Keratinocyte (primary cell): ENCODE measurements at regions not wholly inside any gene's neighbourhood (a gene's known extent, or its start where the extent isn't known, plus 50 kb on each side); places are given as distances from the start of the nearest gene placed in this dataset.

Source experiments
- DNase-seq: peaks from one replicate; pipeline ENCODE4 v3.0.0-alpha.2; 2011; ENCODE audit warnings: low read depth, missing footprints, low spot score
- FAIRE-seq: peaks from 2 replicates; lab custom pipeline; 2011; peaks lifted over from hg19 to GRCh38; lab: Jason Lieb, UNC
- H2AFZ ChIP-seq: 2 replicates; pipeline ENCODE4 v1.6.0; 2012; ENCODE audit warnings: low read length, control low read depth, inconsistent platforms; ENCODE audit not compliant: control insufficient read depth
- H3K27ac ChIP-seq: 2 replicates; pipeline ENCODE4 v1.5.1; 2011; ENCODE audit warnings: low read length; ENCODE audit not compliant: control insufficient read depth, insufficient read depth
- H3K27me3 ChIP-seq: 3 replicates; pipeline ENCODE4 v1.6.0; 2011; ENCODE audit warnings: low read length; ENCODE audit not compliant: control insufficient read depth, insufficient read depth; ENCODE audit errors: extremely low read depth
- H3K36me3 ChIP-seq, 2 experiments: 2 replicates in 1 of 2; 3 replicates in 1 of 2; pipeline ENCODE4 v1.5.1; 2011; ENCODE audit warnings: low read length in 2 of 2, mild to moderate bottlenecking in 1 of 2; ENCODE audit not compliant: control insufficient read depth in 2 of 2, insufficient read depth in 2 of 2; ENCODE audit errors: extremely low read depth in 1 of 2
- H3K4me1 ChIP-seq: 3 replicates; pipeline ENCODE4 v1.5.1; 2011; ENCODE audit warnings: low read length; ENCODE audit not compliant: control insufficient read depth, insufficient read depth; ENCODE audit errors: extremely low read depth
- H3K4me2 ChIP-seq: 3 replicates; pipeline ENCODE4 v1.6.0; 2011; ENCODE audit warnings: low read depth, low read length; ENCODE audit not compliant: control insufficient read depth, insufficient read depth; ENCODE audit errors: extremely low read depth
- H3K4me3 ChIP-seq, 3 experiments: fragments of 200-600 bp in 1 of 3; sonication (generic) in 1 of 3; 2 replicates in 2 of 3; 3 replicates in 1 of 3; pipeline ENCODE4 v1.5.1; 2011 to 2016; ENCODE audit warnings: low read length in 3 of 3, mild to moderate bottlenecking in 3 of 3, control low read depth in 2 of 3, inconsistent platforms in 1 of 3, low read depth in 1 of 3, mixed read lengths in 1 of 3, mixed run types in 1 of 3, moderate library complexity in 1 of 3; ENCODE audit not compliant: control insufficient read depth in 2 of 3, insufficient read depth in 2 of 3; ENCODE audit errors: extremely low read depth in 1 of 3
- H3K79me2 ChIP-seq: 2 replicates; pipeline ENCODE4 v1.6.0; 2012; ENCODE audit warnings: low read length; ENCODE audit not compliant: control insufficient read depth, insufficient read depth
- H3K9ac ChIP-seq: 3 replicates; pipeline ENCODE4 v1.6.0; 2011; ENCODE audit warnings: low read length; ENCODE audit not compliant: control insufficient read depth, insufficient read depth; ENCODE audit errors: extremely low read depth
- H3K9me1 ChIP-seq: 3 replicates; pipeline ENCODE4 v1.6.0; 2011; ENCODE audit warnings: low read length; ENCODE audit not compliant: control insufficient read depth, insufficient read depth; ENCODE audit errors: extremely low read depth
- H3K9me3 ChIP-seq: 2 replicates; pipeline ENCODE4 v1.5.1; 2012; ENCODE audit warnings: low read depth, low read length; ENCODE audit not compliant: control insufficient read depth
- H4K20me1 ChIP-seq: 3 replicates; pipeline ENCODE4 v1.6.0; 2011; ENCODE audit warnings: low read length; ENCODE audit not compliant: control insufficient read depth, insufficient read depth; ENCODE audit errors: extremely low read depth
- EZH2 ChIP-seq: IDR thresholded peaks from one replicate; pipeline ENCODE4 v1.6.1; 2012; ENCODE audit warnings: inconsistent platforms, mild to moderate bottlenecking, low read length, moderate library complexity
- dilution Hi-C: fragments of 300-500 bp; cut with MboI; formaldehyde crosslinking; loops from one replicate; pipeline ENCODE4 v1.7.0; 2020; ENCODE audit warnings: low sequenced_read_pairs; ENCODE audit not compliant: extremely low pct_ligation_motif_present
- TF ChIP-seq, protein P1 (sequence below), 3 experiments: IDR thresholded peaks in 1 of 3; conservative IDR thresholded peaks in 1 of 3; optimal IDR thresholded peaks in 1 of 3; 2 replicates in 2 of 3; 3 replicates in 1 of 3; pipeline versions ENCODE3 to v1.5.1; 2011; ENCODE audit warnings: low read length in 3 of 3, mild to moderate bottlenecking in 3 of 3, moderate library complexity in 2 of 3, control low read depth in 1 of 3, inconsistent platforms in 1 of 3; ENCODE audit not compliant: insufficient read depth in 2 of 3; ENCODE audit errors: extremely low read depth in 1 of 3

DNA sequence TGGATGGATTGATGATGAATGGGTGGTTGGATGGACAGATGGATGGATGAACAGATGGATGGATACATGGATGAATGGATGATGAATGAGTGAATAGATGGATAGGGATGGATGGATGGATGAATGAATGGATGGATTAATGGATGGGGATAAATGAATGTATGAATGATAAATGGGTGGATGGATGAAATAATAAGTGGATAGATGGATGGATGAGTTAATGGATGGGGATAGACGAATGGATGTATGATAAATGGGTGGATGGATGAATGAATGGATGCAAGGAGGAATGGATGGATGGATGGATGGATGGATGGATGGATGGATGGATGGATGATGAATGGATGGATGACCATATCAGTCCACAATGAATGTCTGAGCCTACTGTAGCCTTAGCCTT, 381.9 kb downstream of the SETD4 start:
- no peak for FAIRE-seq

DNA sequence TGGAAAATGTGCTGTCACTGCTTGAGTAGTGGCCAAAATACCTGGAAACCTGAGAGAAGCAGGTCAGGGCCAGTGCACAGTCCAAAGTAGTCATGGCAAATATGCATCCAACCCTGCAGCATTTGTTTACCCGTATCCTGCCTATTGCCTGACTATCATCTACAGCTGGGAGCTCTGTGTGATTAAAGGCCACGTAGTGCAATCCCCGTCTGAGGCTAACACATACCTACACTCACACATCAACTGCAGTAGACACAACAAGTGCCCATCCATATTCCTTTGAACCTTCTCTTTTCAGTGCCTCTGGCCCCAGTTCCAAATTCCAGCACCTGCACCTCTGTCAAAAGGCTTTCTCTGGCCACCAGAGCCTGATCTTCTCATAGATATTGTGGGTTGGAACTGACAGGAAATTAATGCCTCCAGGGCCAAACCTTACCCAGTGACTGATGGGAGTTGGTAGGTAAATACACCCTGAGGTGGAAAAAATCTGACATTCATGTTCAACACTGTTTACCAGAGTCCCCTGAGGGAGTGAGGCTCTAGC, 383.0 kb downstream of the SETD4 start:
- Histone ChIP-seq H2AFZ (no peak overlapping the region), H3K36me3 (no peaks in the 10 kb centered on the region), H3K9me1 (no peaks in the 10 kb centered on the region), H3K4me2 (no peak overlapping the region), H3K4me3 (no peak overlapping the region), H4K20me1 (no peaks in the 10 kb centered on the region), H3K27me3 (peaks cover 5% of the 10 kb centered on the region), H3K9ac (no peak overlapping the region), H3K27ac (no peak overlapping the region), H3K79me2 (no peaks in the 10 kb centered on the region), H3K4me1 (peaks cover 2% of the 10 kb centered on the region), H3K9me3 (no peaks in the 10 kb centered on the region)
- FAIRE-seq (peak; percentile 20), DNase-seq (no peak)
- dilution Hi-C loops = no loop called here
- TF ChIP-seq EZH2 = no peak
- TF ChIP-seq, protein P1, sequence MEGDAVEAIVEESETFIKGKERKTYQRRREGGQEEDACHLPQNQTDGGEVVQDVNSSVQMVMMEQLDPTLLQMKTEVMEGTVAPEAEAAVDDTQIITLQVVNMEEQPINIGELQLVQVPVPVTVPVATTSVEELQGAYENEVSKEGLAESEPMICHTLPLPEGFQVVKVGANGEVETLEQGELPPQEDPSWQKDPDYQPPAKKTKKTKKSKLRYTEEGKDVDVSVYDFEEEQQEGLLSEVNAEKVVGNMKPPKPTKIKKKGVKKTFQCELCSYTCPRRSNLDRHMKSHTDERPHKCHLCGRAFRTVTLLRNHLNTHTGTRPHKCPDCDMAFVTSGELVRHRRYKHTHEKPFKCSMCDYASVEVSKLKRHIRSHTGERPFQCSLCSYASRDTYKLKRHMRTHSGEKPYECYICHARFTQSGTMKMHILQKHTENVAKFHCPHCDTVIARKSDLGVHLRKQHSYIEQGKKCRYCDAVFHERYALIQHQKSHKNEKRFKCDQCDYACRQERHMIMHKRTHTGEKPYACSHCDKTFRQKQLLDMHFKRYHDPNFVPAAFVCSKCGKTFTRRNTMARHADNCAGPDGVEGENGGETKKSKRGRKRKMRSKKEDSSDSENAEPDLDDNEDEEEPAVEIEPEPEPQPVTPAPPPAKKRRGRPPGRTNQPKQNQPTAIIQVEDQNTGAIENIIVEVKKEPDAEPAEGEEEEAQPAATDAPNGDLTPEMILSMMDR (optimal IDR thresholded peaks at IDR 0.05 in 1 of 3, IDR thresholded peaks at IDR 0.05 in 1 of 3, conservative IDR thresholded peaks at IDR 0.05 in 1 of 3; ENCODE audit: extremely low read depth in 1 of 3, insufficient read depth in 2 of 3, low read length in 3 of 3) = no peak

More for the DNA sequence above, 381.9 kb downstream of the SETD4 start:
- Histone ChIP-seq H3K27me3 (peaks cover 4% of the 10 kb centered on the region), H2AFZ (no peak overlapping the region), H3K9ac (no peak overlapping the region), H3K79me2 (no peaks in the 10 kb centered on the region), H3K9me1 (no peaks in the 10 kb centered on the region), H4K20me1 (no peaks in the 10 kb centered on the region), H3K4me1 (peaks cover 2% of the 10 kb centered on the region), H3K36me3 (no peaks in the 10 kb centered on the region), H3K9me3 (no peaks in the 10 kb centered on the region), H3K27ac (no peak overlapping the region), H3K4me3 (no peak overlapping the region), H3K4me2 (no peak overlapping the region)
- TF ChIP-seq EZH2 = no peak
- TF ChIP-seq, protein P1 (optimal IDR thresholded peaks at IDR 0.05 in 1 of 3, IDR thresholded peaks at IDR 0.05 in 1 of 3, conservative IDR thresholded peaks at IDR 0.05 in 1 of 3; ENCODE audit: extremely low read depth in 1 of 3, insufficient read depth in 2 of 3, low read length in 3 of 3) = no peak
- dilution Hi-C loops = no loop called here
- no peak for DNase-seq
